ENCODE measurements at regions not wholly inside any gene's neighbourhood (a gene's known extent, or its start where the extent isn't known, plus 50 kb on each side); places are given as distances from the start of the nearest gene placed in this dataset.
A peak's percentile ranks its signal among the peaks of the same experiment; 100 is the strongest.

DNA sequence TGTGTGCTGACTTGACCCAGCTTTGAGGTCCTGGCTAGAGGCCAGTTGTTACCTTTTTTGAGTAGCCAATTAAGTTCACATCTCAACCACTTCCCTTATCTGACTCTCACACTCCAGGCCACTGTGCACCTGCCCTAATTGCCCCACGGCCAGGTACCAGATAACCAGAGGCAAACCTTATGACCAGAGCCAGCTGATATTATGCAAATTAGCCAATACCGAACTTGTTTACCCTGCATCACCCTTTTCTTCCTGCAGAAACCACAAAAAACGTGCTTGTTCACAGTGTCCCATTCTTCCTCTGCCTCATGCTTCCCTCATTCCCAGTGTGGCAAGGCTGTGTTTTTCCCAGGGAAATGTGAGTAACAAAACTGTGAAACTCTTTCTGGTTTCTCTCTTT lies 89.3 kb downstream of the HTR1B start:
- Mint-ChIP-seq H3K4me1 (no peaks in the 10 kb centered on the region), H3K36me3 (no peaks in the 10 kb centered on the region), H3K9me3 (no peaks in the 10 kb centered on the region), H3K27me3 (ENCODE audit: low read depth) (no peaks in the 10 kb centered on the region), H3K27ac (no peak overlapping the region), H3K4me3 (no peak overlapping the region)
- TF ChIP-seq, protein P1, sequence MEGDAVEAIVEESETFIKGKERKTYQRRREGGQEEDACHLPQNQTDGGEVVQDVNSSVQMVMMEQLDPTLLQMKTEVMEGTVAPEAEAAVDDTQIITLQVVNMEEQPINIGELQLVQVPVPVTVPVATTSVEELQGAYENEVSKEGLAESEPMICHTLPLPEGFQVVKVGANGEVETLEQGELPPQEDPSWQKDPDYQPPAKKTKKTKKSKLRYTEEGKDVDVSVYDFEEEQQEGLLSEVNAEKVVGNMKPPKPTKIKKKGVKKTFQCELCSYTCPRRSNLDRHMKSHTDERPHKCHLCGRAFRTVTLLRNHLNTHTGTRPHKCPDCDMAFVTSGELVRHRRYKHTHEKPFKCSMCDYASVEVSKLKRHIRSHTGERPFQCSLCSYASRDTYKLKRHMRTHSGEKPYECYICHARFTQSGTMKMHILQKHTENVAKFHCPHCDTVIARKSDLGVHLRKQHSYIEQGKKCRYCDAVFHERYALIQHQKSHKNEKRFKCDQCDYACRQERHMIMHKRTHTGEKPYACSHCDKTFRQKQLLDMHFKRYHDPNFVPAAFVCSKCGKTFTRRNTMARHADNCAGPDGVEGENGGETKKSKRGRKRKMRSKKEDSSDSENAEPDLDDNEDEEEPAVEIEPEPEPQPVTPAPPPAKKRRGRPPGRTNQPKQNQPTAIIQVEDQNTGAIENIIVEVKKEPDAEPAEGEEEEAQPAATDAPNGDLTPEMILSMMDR (IDR thresholded peaks at IDR 0.05; ENCODE audit: unreplicated experiment) = no peak
- DNase-seq (ENCODE audit: low spot score in 2 of 2, unreplicated experiment in 2 of 2) = no peak

DNA sequence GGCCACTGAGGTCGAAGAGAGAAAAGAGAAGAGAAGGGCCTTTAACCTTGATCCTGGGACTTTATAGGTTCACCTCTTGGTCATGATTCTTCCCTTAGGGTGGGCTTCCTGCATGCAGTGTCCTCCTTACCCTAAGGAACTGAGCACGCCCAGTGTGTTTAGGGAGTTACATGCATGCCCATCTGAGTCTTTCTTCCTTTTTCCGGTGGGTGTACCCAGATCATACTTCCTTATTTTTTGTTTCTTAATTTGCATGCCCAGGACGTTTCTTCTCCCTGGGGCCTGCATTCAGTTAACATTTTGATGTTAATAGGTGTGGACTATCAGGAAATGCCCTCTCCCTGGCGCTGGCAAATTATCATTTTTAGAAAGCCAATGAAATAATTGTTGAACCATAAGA lies 91.5 kb downstream of the HTR1B start:
- no peaks in the 10 kb centered on the region for H3K9me3 Mint-ChIP-seq

DNA sequence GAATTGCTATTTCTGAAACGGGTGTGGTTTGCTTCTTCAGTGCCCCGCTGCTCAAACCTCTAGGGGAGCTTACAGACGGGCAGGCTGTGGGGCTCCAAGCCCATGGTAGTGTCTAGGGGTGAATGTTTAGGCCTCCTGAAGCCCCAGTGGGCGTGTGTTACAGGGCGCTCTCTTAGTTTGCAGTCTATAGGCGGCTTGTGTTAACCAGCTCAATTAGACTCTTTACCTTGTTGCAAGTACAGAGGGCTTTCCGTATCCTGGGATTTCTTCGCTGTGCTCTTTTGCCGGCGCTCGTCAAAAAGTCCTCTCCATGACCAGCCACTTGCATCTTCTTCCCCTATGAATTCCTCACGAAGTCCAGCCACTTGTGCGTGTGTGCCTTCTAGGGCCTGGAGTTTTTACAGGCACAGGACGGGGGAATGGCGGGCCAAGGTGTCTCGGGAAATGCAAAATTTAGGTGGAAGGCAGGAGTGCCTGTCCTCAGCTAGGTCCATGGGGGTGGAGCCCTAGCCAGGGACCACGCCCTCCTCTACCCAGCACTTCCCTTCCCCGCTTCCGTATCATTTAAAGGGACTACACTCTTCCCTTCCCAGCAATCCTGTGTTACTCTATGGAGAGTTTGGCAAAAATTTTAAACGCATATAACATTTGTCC lies 94.5 kb downstream of the HTR1B start:
- no peaks in the 10 kb centered on the region for H3K4me1 Mint-ChIP-seq
- H3K36me3 Mint-ChIP-seq = no peaks in the 10 kb centered on the region
- no peak overlapping the region for H3K27ac Mint-ChIP-seq
- no peaks in the 10 kb centered on the region for H3K9me3 Mint-ChIP-seq
- TF ChIP-seq, protein P1 (IDR thresholded peaks at IDR 0.05; ENCODE audit: unreplicated experiment) = no peak
- peak overlapping the region; percentile 65 for H3K4me3 Mint-ChIP-seq
- no peaks in the 10 kb centered on the region for H3K27me3 Mint-ChIP-seq (ENCODE audit: low read depth)
- DNase-seq (ENCODE audit: low spot score in 2 of 2, unreplicated experiment in 2 of 2) = no peak

More for the DNA sequence above, 91.5 kb downstream of the HTR1B start:
- Mint-ChIP-seq H3K27me3 (ENCODE audit: low read depth) (no peaks in the 10 kb centered on the region), H3K27ac (no peak overlapping the region), H3K36me3 (no peaks in the 10 kb centered on the region), H3K4me1 (no peaks in the 10 kb centered on the region), H3K4me3 (no peak overlapping the region)
- DNase-seq (ENCODE audit: low spot score in 2 of 2, unreplicated experiment in 2 of 2) = no peak
- TF ChIP-seq, protein P1 (IDR thresholded peaks at IDR 0.05; ENCODE audit: unreplicated experiment) = no peak

DNA sequence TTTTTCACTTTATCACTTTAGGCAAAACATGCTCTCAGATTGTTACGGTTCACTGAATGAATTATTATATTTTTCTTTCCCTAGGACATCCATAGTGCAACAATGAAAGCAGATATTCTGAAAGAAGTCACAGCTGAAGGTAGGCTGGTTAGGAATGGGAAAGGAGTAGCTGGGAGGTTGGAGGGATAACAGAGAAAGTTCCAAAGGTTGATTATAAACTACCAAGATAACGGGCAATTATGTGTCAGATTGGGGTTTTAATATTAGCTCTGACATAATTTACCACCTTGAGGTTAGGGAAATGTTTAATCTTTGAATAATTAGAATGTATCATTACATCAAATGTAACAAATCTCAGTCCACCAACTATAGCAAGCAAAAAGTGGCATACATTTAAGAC lies 96.5 kb downstream of the HTR1B start:
- no peaks in the 10 kb centered on the region for H3K4me1 Mint-ChIP-seq
- H3K4me3 Mint-ChIP-seq = no peak overlapping the region
- TF ChIP-seq, protein P1 (IDR thresholded peaks at IDR 0.05; ENCODE audit: unreplicated experiment) = no peak
- DNase-seq (ENCODE audit: low spot score in 2 of 2, unreplicated experiment in 2 of 2) = no peak
- H3K27me3 Mint-ChIP-seq (ENCODE audit: low read depth) = no peaks in the 10 kb centered on the region
- no peaks in the 10 kb centered on the region for H3K36me3 Mint-ChIP-seq
- no peak overlapping the region for H3K27ac Mint-ChIP-seq
- H3K9me3 Mint-ChIP-seq = peaks cover 3% of the 10 kb centered on the region

DNA sequence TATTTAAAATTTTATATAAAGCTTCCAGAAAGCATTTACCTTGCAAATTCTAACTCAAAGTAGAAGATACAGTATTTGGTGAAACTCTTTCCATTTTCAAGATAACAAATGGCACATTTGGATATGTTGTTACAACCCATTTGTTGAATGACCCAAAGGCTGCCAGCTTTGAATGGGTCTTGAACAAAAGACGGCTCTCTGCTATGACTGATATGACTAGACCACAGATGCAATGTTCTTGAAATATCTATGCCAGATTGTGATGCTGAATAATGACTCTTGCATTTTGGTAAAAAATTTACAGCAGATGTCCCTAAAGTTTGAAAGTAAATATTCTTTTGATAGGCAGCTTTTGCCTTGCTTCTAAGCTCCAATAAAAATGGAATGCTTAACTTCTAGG lies 99.6 kb downstream of the HTR1B start:
- Mint-ChIP-seq H3K4me3 (no peak overlapping the region), H3K4me1 (no peaks in the 10 kb centered on the region), H3K36me3 (no peaks in the 10 kb centered on the region), H3K27ac (no peak overlapping the region), H3K27me3 (ENCODE audit: low read depth) (no peaks in the 10 kb centered on the region), H3K9me3 (peaks cover 4% of the 10 kb centered on the region)
- TF ChIP-seq, protein P1 (IDR thresholded peaks at IDR 0.05; ENCODE audit: unreplicated experiment) = no peak
- no peak for DNase-seq (ENCODE audit: low spot score in 2 of 2, unreplicated experiment in 2 of 2)

DNA sequence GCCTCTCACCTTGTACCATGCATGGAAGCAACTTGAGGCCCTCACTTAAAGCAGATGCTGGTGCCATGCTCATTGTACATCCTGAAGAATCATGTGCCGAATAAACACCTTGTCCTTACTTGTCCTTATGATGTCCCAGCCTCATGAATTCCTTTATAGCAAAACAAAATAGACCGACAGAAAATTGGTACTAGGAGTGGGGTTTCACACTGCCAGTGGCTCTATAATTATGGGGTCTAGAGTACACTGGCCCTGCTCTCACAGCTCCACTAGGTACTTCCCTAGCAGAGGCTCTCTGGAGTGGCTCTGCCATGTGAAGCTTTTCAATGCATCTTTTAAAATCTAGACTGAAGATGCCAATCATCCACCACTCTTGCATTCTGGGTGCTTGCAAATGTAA lies 101.2 kb downstream of the HTR1B start:
- no peaks in the 10 kb centered on the region for H3K27me3 Mint-ChIP-seq (ENCODE audit: low read depth)
- H3K9me3 Mint-ChIP-seq = peaks cover 4% of the 10 kb centered on the region
- no peaks in the 10 kb centered on the region for H3K4me1 Mint-ChIP-seq
- TF ChIP-seq, protein P1 (IDR thresholded peaks at IDR 0.05; ENCODE audit: unreplicated experiment) = no peak
- DNase-seq (ENCODE audit: low spot score in 2 of 2, unreplicated experiment in 2 of 2) = no peak
- H3K36me3 Mint-ChIP-seq = no peaks in the 10 kb centered on the region
- H3K4me3 Mint-ChIP-seq = no peak overlapping the region
- H3K27ac Mint-ChIP-seq = no peak overlapping the region
